Liver (tissue), 3 donors: ENCODE measurements at regions not wholly inside any gene's neighbourhood (a gene's known extent, or its start where the extent isn't known, plus 50 kb on each side); places are given as distances from the start of the nearest gene placed in this dataset.

Source experiments
- EGR1 ChIP-seq, 2 donors: IDR thresholded peaks; 2 replicates each; pipeline ENCODE4 v1.6.1; 2016 to 2018; ENCODE audit warnings: antibody characterized with exemption in 2 of 2, low read depth in 2 of 2
- FOXA1 ChIP-seq: IDR thresholded peaks from 2 replicates; pipeline ENCODE4 v1.6.1; 2016; ENCODE audit warnings: antibody characterized with exemption
- GABPA ChIP-seq, 2 donors: IDR thresholded peaks in 1 of 2; conservative IDR thresholded peaks in 1 of 2; 2 replicates each; pipeline ENCODE4 v1.6.1; 2016; ENCODE audit warnings: antibody characterized with exemption in 2 of 2, mild to moderate bottlenecking in 1 of 2, moderate library complexity in 1 of 2
- HNF4A ChIP-seq, 2 donors: conservative IDR thresholded peaks; 2 replicates each; pipeline ENCODE4 v1.6.1; 2016; ENCODE audit warnings: antibody characterized with exemption in 2 of 2, mild to moderate bottlenecking in 2 of 2
- JUND ChIP-seq, 2 donors: IDR thresholded peaks; 2 replicates each; pipeline ENCODE4 v1.6.1; 2016; ENCODE audit warnings: antibody characterized with exemption in 2 of 2
- RAD21 ChIP-seq, 2 donors: IDR thresholded peaks; 2 replicates each; pipeline ENCODE4 v1.6.1; 2016; ENCODE audit warnings: antibody characterized with exemption in 2 of 2, mild to moderate bottlenecking in 2 of 2
- SP1 ChIP-seq: IDR thresholded peaks from 2 replicates; pipeline ENCODE4 v1.6.1; 2018; ENCODE audit warnings: antibody characterized with exemption, mild to moderate bottlenecking
- TAF1 ChIP-seq: conservative IDR thresholded peaks from 2 replicates; pipeline ENCODE4 v1.6.1; 2016; ENCODE audit warnings: antibody characterized with exemption, mild to moderate bottlenecking
- YY1 ChIP-seq: IDR thresholded peaks from 2 replicates; pipeline ENCODE4 v1.6.1; 2016; ENCODE audit warnings: antibody characterized with exemption, mild to moderate bottlenecking
- TF ChIP-seq, protein P1 (sequence below): fragments of 150-350 bp; IDR thresholded peaks from 2 replicates; pipeline ENCODE4 v1.5.1; 2017; ENCODE audit warnings: improper control_type of control experiment, low read depth, low read length; ENCODE audit not compliant: missing input control
- TF ChIP-seq, protein P2 (sequence below): IDR thresholded peaks from 2 replicates; pipeline ENCODE4 v1.6.1; 2016; ENCODE audit warnings: antibody characterized with exemption, mild to moderate bottlenecking
- TF ChIP-seq, protein P3 (sequence below): IDR thresholded peaks from 2 replicates; pipeline ENCODE4 v1.6.1; 2016; ENCODE audit warnings: antibody characterized with exemption
- TF ChIP-seq, protein P4 (sequence below): IDR thresholded peaks from 2 replicates; pipeline ENCODE4 v1.6.1; 2016; ENCODE audit warnings: antibody characterized with exemption
- TF ChIP-seq, protein P5 (sequence below): IDR thresholded peaks from 2 replicates; pipeline ENCODE4 v1.6.1; 2016; ENCODE audit warnings: antibody characterized with exemption
- donor health status: healthy.
- donor health status: healthy.

DNA sequence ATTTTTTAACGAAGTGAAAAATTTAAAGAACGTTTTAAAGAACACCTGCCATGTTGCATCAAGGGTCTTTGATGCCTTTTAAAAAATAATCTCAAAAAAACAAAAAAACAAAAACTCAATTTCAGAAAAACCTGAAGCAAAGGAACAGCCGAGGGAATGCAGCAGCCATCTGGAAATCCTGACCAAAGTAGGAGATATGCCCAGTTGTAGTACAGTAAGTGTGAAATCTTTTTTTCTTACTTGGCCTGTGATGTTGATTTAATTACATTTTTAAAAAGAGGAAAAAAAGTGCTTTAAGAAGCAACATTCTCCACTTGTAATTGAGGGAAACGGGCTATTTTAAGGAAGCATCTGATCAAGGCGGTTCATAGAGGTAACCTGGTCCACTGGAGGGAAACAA, 213.7 kb upstream of the GAP43 start:
- TF ChIP-seq, protein P1, sequence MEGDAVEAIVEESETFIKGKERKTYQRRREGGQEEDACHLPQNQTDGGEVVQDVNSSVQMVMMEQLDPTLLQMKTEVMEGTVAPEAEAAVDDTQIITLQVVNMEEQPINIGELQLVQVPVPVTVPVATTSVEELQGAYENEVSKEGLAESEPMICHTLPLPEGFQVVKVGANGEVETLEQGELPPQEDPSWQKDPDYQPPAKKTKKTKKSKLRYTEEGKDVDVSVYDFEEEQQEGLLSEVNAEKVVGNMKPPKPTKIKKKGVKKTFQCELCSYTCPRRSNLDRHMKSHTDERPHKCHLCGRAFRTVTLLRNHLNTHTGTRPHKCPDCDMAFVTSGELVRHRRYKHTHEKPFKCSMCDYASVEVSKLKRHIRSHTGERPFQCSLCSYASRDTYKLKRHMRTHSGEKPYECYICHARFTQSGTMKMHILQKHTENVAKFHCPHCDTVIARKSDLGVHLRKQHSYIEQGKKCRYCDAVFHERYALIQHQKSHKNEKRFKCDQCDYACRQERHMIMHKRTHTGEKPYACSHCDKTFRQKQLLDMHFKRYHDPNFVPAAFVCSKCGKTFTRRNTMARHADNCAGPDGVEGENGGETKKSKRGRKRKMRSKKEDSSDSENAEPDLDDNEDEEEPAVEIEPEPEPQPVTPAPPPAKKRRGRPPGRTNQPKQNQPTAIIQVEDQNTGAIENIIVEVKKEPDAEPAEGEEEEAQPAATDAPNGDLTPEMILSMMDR, result no peak
- no peak for TF ChIP-seq TAF1
- no peak for TF ChIP-seq EGR1 (IDR thresholded peaks at IDR 0.05; ENCODE audit: low read depth in 2 of 2)
- no peak for TF ChIP-seq GABPA (IDR thresholded peaks at IDR 0.05 in 1 of 2, conservative IDR thresholded peaks at IDR 0.05 in 1 of 2)
- TF ChIP-seq, protein P2, sequence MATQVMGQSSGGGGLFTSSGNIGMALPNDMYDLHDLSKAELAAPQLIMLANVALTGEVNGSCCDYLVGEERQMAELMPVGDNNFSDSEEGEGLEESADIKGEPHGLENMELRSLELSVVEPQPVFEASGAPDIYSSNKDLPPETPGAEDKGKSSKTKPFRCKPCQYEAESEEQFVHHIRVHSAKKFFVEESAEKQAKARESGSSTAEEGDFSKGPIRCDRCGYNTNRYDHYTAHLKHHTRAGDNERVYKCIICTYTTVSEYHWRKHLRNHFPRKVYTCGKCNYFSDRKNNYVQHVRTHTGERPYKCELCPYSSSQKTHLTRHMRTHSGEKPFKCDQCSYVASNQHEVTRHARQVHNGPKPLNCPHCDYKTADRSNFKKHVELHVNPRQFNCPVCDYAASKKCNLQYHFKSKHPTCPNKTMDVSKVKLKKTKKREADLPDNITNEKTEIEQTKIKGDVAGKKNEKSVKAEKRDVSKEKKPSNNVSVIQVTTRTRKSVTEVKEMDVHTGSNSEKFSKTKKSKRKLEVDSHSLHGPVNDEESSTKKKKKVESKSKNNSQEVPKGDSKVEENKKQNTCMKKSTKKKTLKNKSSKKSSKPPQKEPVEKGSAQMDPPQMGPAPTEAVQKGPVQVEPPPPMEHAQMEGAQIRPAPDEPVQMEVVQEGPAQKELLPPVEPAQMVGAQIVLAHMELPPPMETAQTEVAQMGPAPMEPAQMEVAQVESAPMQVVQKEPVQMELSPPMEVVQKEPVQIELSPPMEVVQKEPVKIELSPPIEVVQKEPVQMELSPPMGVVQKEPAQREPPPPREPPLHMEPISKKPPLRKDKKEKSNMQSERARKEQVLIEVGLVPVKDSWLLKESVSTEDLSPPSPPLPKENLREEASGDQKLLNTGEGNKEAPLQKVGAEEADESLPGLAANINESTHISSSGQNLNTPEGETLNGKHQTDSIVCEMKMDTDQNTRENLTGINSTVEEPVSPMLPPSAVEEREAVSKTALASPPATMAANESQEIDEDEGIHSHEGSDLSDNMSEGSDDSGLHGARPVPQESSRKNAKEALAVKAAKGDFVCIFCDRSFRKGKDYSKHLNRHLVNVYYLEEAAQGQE, result no peak
- TF ChIP-seq, protein P3, sequence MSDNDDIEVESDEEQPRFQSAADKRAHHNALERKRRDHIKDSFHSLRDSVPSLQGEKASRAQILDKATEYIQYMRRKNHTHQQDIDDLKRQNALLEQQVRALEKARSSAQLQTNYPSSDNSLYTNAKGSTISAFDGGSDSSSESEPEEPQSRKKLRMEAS, result no peak
- no peak for TF ChIP-seq SP1
- TF ChIP-seq FOXA1, result no peak
- no peak for TF ChIP-seq JUND (IDR thresholded peaks at IDR 0.05)
- no peak for TF ChIP-seq RAD21 (IDR thresholded peaks at IDR 0.05)
- TF ChIP-seq, protein P4, sequence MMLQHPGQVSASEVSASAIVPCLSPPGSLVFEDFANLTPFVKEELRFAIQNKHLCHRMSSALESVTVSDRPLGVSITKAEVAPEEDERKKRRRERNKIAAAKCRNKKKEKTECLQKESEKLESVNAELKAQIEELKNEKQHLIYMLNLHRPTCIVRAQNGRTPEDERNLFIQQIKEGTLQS, result no peak
- TF ChIP-seq HNF4A (conservative IDR thresholded peaks at IDR 0.05), result no peak
- TF ChIP-seq, protein P5, sequence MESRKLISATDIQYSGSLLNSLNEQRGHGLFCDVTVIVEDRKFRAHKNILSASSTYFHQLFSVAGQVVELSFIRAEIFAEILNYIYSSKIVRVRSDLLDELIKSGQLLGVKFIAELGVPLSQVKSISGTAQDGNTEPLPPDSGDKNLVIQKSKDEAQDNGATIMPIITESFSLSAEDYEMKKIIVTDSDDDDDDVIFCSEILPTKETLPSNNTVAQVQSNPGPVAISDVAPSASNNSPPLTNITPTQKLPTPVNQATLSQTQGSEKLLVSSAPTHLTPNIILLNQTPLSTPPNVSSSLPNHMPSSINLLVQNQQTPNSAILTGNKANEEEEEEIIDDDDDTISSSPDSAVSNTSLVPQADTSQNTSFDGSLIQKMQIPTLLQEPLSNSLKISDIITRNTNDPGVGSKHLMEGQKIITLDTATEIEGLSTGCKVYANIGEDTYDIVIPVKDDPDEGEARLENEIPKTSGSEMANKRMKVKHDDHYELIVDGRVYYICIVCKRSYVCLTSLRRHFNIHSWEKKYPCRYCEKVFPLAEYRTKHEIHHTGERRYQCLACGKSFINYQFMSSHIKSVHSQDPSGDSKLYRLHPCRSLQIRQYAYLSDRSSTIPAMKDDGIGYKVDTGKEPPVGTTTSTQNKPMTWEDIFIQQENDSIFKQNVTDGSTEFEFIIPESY, result no peak
- no peak for TF ChIP-seq YY1
